Activated CD8-positive, alpha-beta memory T cell treated with anti-CD3 and anti-CD28 coated beads, Interleukin-2, amount 10 ng/mL, durations not matched to agents 7 days and 5 days (primary cell): ENCODE measurements at regions not wholly inside any gene's neighbourhood (a gene's known extent, or its start where the extent isn't known, plus 50 kb on each side); places are given as distances from the start of the nearest gene placed in this dataset.
"Not testable (repeated sequence)": the region's sequence is repeated elsewhere in the genome, so short reads cannot be mapped to it uniquely, and the experiment has no call there.

Experiments used
- ATAC-seq: fragments of 150-1000 bp; cut with Tn5 transposase; one replicate; pipeline ENCODE4 v1.10.0; 2021; ENCODE audit warnings: moderate library complexity
- CTCF ChIA-PET: fragments of 350-600 bp; sonication (Branson Sonifier 250); formaldehyde crosslinking; loops from one replicate; lab custom pipeline; 2021; ENCODE audit warnings: antibody characterized with exemption; lab: Charles Lee
- DNase-seq: peaks from one replicate; pipeline ENCODE4 v3.0.0-alpha.2; 2020
- H3K27ac Mint-ChIP-seq: one replicate; pipeline ENCODE4 v1.8.0; 2021; ENCODE audit warnings: mild to moderate bottlenecking, mixed read lengths
- H3K27me3 Mint-ChIP-seq: one replicate; pipeline ENCODE4 v1.8.0; 2021; ENCODE audit warnings: mixed read lengths
- H3K36me3 Mint-ChIP-seq: one replicate; pipeline ENCODE4 v1.8.0; 2021; ENCODE audit warnings: mild to moderate bottlenecking, mixed read lengths
- H3K4me1 Mint-ChIP-seq: one replicate; pipeline ENCODE4 v1.8.0; 2021; ENCODE audit warnings: mixed read lengths
- H3K4me3 Mint-ChIP-seq: one replicate; pipeline ENCODE4 v1.8.0; 2021; ENCODE audit warnings: mild to moderate bottlenecking, moderate library complexity, mixed read lengths
- H3K9me3 Mint-ChIP-seq: one replicate; pipeline ENCODE4 v1.8.0; 2022; ENCODE audit warnings: low read depth, mixed read lengths

- no peak for ATAC-seq
- no peak overlapping the region for H3K27ac Mint-ChIP-seq
- H3K4me1 Mint-ChIP-seq = no peaks in the 10 kb centered on the region
- CTCF ChIA-PET = interaction anchor here (0.8 to 1.1 kb wide), 2 partner anchors 350 to 355 kb away, joined by 3 to 6 read pairs; no protein-coding TSS in a partner anchor
- no peaks in the 10 kb centered on the region for H3K9me3 Mint-ChIP-seq
- H3K27me3 Mint-ChIP-seq = no peaks in the 10 kb centered on the region
- DNase-seq = no peak
- no peak overlapping the region for H3K4me3 Mint-ChIP-seq
- no peaks in the 10 kb centered on the region for H3K36me3 Mint-ChIP-seq
These were observed 110.4 kb upstream of the ARHGAP42 start for GRCh38 chr11:100576718-100577021.

GRCh38 chr11:100578831-100579311 lies 108.2 kb upstream of the ARHGAP42 start:
- ATAC-seq (no peak), DNase-seq (no peak)
- H3K4me1 Mint-ChIP-seq = no peaks in the 10 kb centered on the region
- no peak overlapping the region for H3K4me3 Mint-ChIP-seq
- no peaks in the 10 kb centered on the region for H3K36me3 Mint-ChIP-seq
- H3K27ac Mint-ChIP-seq = no peak overlapping the region
- no peaks in the 10 kb centered on the region for H3K27me3 Mint-ChIP-seq
- CTCF ChIA-PET = no interaction called here
- H3K9me3 Mint-ChIP-seq = no peaks in the 10 kb centered on the region

DNA sequence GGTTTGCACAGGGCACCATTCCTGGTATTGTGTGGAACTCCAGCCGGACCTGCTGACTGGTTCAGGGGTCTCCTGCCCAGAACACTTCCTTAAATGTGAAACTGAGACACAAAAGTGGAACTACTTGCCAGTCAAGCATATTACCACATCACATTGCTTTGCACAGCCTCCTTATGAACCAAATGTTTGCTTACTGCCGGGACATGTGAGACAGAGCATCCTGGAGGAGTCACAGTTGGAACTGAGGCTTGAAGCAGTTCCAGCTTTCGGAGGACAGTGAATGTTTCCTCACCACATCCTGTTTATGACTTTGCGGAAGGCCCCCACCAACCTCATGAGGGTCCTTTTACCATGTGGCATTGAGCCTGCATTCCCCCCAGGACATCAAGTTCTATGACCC lies 105.8 kb upstream of the ARHGAP42 start:
- CTCF ChIA-PET = no interaction called here
- Mint-ChIP-seq H3K9me3 (no peaks in the 10 kb centered on the region), H3K4me3 (no peak overlapping the region)

GRCh38 chr11:100584201-100584985 lies 102.7 kb upstream of the ARHGAP42 start:
- Mint-ChIP-seq H3K27ac (no peak overlapping the region), H3K27me3 (no peaks in the 10 kb centered on the region)
- CTCF ChIA-PET = no interaction called here

More for the DNA sequence above, 105.8 kb upstream of the ARHGAP42 start:
- H3K27me3 Mint-ChIP-seq = no peaks in the 10 kb centered on the region
- H3K36me3 Mint-ChIP-seq = no peaks in the 10 kb centered on the region
- no peaks in the 10 kb centered on the region for H3K4me1 Mint-ChIP-seq
- no peak for DNase-seq
- no peak overlapping the region for H3K27ac Mint-ChIP-seq
- no peak for ATAC-seq

DNA sequence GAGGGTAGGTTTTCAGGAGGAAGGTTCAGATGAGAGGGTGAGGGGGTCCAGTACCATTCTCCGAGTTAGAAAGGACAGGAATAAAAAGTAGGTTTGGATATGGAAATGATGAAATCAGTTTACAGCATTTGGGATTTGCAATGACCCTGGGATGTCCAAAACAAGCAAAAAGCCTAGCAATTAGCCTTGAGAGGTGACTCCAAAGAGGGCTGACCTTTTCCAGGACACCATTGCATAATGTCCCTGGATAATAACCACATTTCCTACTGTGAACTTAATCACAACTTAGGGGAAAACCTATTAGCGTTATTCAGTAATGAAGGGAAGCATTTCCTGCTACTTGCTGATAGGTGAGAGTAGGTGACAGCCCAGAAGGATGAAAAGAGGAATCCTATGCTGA lies 101.4 kb upstream of the ARHGAP42 start:
- Mint-ChIP-seq H3K4me3 (no peak overlapping the region), H3K4me1 (no peaks in the 10 kb centered on the region), H3K27ac (no peak overlapping the region), H3K27me3 (no peaks in the 10 kb centered on the region), H3K9me3 (no peaks in the 10 kb centered on the region), H3K36me3 (no peaks in the 10 kb centered on the region)
- DNase-seq (no peak), ATAC-seq (no peak)
- CTCF ChIA-PET = no interaction called here

More at GRCh38 chr11:100584201-100584985, 102.7 kb upstream of the ARHGAP42 start:
- ATAC-seq = no peak
- no peaks in the 10 kb centered on the region for H3K9me3 Mint-ChIP-seq
- H3K36me3 Mint-ChIP-seq = no peaks in the 10 kb centered on the region
- no peaks in the 10 kb centered on the region for H3K4me1 Mint-ChIP-seq
- no peak overlapping the region for H3K4me3 Mint-ChIP-seq
- no peak for DNase-seq

- ATAC-seq = no peak
- no peaks in the 10 kb centered on the region for H3K27me3 Mint-ChIP-seq
These were observed 100.6 kb upstream of the ARHGAP42 start for GRCh38 chr11:100586361-100587101.

DNA sequence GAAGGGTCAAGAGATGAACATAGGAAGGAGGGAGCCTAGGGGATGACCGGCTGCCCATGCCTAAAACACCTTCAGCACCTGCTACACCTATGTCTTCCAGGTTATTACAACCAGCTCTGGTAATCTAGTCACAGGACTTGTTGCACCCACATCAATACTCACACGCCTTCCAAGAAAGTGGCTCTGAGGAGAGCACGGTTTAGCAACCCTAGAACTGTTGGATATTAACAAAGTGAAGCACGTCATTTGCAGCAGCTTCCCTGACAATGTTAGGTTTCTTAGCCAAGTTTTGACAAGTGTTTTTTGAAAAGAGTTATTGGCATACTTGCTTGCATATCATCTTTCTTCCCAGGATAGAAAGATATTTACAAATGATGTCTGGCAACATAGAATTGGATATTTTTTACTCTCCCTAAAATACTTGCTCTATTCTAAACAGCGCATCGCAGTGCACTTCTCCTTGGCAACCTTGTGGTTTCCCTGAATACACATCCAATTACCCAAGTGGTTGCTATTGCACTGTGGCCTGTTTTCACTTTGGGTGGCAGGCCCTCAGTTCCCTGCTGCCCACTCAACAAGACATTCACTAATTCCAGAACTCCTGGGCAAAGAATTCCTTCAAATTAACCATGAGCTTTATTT lies 94.3 kb upstream of the ARHGAP42 start:
- Mint-ChIP-seq H3K27me3 (no peaks in the 10 kb centered on the region), H3K9me3 (peaks cover 6% of the 10 kb centered on the region), H3K36me3 (no peaks in the 10 kb centered on the region), H3K4me1 (no peaks in the 10 kb centered on the region), H3K4me3 (no peak overlapping the region), H3K27ac (no peak overlapping the region)
- no peak for ATAC-seq
- no peak for DNase-seq
- CTCF ChIA-PET = no interaction called here

More at GRCh38 chr11:100586361-100587101, 100.6 kb upstream of the ARHGAP42 start:
- Mint-ChIP-seq H3K4me1 (no peaks in the 10 kb centered on the region), H3K9me3 (no peaks in the 10 kb centered on the region), H3K36me3 (no peaks in the 10 kb centered on the region), H3K4me3 (no peak overlapping the region), H3K27ac (no peak overlapping the region)
- CTCF ChIA-PET = no interaction called here
- DNase-seq = no peak

DNA sequence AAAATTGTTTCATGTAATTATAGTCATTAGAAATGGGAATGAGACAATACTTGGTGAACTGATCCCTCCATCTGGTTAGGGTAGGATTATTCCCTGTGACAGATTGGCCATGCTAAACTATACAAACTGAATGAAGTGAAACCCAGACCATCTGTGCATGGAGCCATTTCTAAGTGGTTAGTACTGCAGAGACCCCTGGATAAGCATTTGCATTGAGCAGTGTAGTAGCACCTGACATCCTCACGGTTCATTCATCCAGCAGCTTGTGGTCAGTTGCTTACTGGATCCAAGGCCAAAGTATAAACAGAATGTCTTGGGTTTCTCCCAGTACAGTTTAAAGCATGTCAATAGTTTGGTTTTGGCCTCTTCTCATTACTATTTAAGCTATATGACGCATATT lies 93.8 kb upstream of the ARHGAP42 start:
- no peak overlapping the region for H3K4me3 Mint-ChIP-seq
- DNase-seq = no peak
- no peak for ATAC-seq
- H3K36me3 Mint-ChIP-seq = no peaks in the 10 kb centered on the region
- peaks cover 8% of the 10 kb centered on the region for H3K9me3 Mint-ChIP-seq
- CTCF ChIA-PET = no interaction called here
- H3K27me3 Mint-ChIP-seq = no peaks in the 10 kb centered on the region
- H3K27ac Mint-ChIP-seq = no peak overlapping the region
- no peaks in the 10 kb centered on the region for H3K4me1 Mint-ChIP-seq

GRCh38 chr11:100594320-100594719 lies 92.8 kb upstream of the ARHGAP42 start:
- DNase-seq = no peak
- Mint-ChIP-seq H3K9me3 (peaks cover 8% of the 10 kb centered on the region), H3K36me3 (no peaks in the 10 kb centered on the region), H3K4me3 (no peak overlapping the region), H3K4me1 (no peaks in the 10 kb centered on the region), H3K27ac (no peak overlapping the region), H3K27me3 (no peaks in the 10 kb centered on the region)
- ATAC-seq = no peak
- CTCF ChIA-PET = no interaction called here

- H3K27ac Mint-ChIP-seq = no peak overlapping the region
- H3K36me3 Mint-ChIP-seq = no peaks in the 10 kb centered on the region
- ATAC-seq (no peak), DNase-seq (no peak)
- peaks cover 11% of the 10 kb centered on the region for H3K9me3 Mint-ChIP-seq
- no peaks in the 10 kb centered on the region for H3K27me3 Mint-ChIP-seq
- H3K4me3 Mint-ChIP-seq = no peak overlapping the region
- no peaks in the 10 kb centered on the region for H3K4me1 Mint-ChIP-seq
- CTCF ChIA-PET = no interaction called here
These were observed 86.1 kb upstream of the ARHGAP42 start for GRCh38 chr11:100600941-100601340.

GRCh38 chr11:100602716-100603115 lies 84.4 kb upstream of the ARHGAP42 start:
- no peaks in the 10 kb centered on the region for H3K36me3 Mint-ChIP-seq
- no peak overlapping the region for H3K4me3 Mint-ChIP-seq
- H3K9me3 Mint-ChIP-seq = peaks cover 9% of the 10 kb centered on the region
- ATAC-seq = no peak
- DNase-seq = no peak
- no peaks in the 10 kb centered on the region for H3K4me1 Mint-ChIP-seq
- H3K27ac Mint-ChIP-seq = no peak overlapping the region
- CTCF ChIA-PET = no interaction called here
- H3K27me3 Mint-ChIP-seq = no peaks in the 10 kb centered on the region

- H3K27me3 Mint-ChIP-seq, H3K36me3 Mint-ChIP-seq, H3K9me3 Mint-ChIP-seq, H3K4me3 Mint-ChIP-seq, H3K27ac Mint-ChIP-seq, H3K4me1 Mint-ChIP-seq, ATAC-seq, DNase-seq, CTCF ChIA-PET: not testable (repeated sequence)
These were observed 79.3 kb upstream of the ARHGAP42 start for GRCh38 chr11:100607761-100608160.

GRCh38 chr11:100612766-100613165 lies 74.3 kb upstream of the ARHGAP42 start:
- Mint-ChIP-seq H3K9me3 (no peaks in the 10 kb centered on the region), H3K4me3 (no peak overlapping the region), H3K27ac (no peak overlapping the region), H3K4me1 (no peaks in the 10 kb centered on the region), H3K27me3 (no peaks in the 10 kb centered on the region), H3K36me3 (no peaks in the 10 kb centered on the region)
- DNase-seq (no peak), ATAC-seq (no peak)
- CTCF ChIA-PET = no interaction called here
